ENCODE measurements at regions not wholly inside any gene's neighbourhood (a gene's known extent, or its start where the extent isn't known, plus 50 kb on each side); places are given as distances from the start of the nearest gene placed in this dataset.
A peak's percentile ranks its signal among the peaks of the same experiment; 100 is the strongest.

DNA sequence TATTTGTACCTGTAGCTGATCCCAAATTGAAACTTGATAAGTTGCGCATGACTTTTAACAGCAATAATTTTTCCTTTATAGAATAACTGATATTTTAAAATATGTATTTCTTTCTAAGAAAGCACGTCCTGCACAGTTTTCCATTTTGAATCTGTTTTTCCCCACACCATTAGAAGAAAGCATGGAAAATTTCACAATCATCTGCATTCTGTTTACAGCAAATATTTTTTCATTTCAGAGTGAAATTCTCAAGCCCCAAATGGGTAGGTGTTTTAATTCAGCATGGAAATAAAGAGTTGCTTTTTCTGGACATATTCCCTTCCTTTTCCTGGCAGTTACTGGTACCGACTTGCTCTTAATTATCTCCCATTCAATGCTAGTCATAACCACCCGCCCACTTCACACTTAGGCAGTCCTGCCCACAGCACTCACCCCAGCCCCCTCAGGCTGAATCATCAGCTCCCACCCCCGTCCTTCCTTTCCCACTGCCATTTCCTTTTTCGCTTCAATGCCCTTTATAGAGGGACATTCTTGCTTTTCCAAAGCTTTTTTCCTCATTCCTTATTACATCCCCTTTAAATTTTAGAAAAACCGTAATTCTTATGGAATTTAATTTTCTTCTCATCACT lies 89.2 kb upstream of the GLS start:
- Histone ChIP-seq H3K36me3 (ENCODE audit: control insufficient read depth in 2 of 2, insufficient read depth in 1 of 2, low read length in 2 of 2) (no peaks in the 10 kb centered on the region), H3K27ac (ENCODE audit: extremely low read depth, low read depth, low read length) (no peak overlapping the region), H3K4me3 (ENCODE audit: low read depth, low read length) (no peak overlapping the region), H3K4me1 (ENCODE audit: control insufficient read depth, insufficient read depth, low read length) (peaks cover 17% of the 10 kb centered on the region), H3K9me3 (ENCODE audit: control insufficient read depth, insufficient read depth, low read depth, low read length) (no peaks in the 10 kb centered on the region)
- CTCF ChIA-PET: interaction anchor here (0.6 to 1.5 kb wide), 4 partner anchors 10 to 211 kb away, joined by 3 to 9 read pairs (median 4); no protein-coding TSS in a partner anchor
- POLR2A ChIA-PET: interaction anchor here (0.6 kb wide), 1 partner anchor 143 kb away, joined by 3 read pairs; no protein-coding TSS in a partner anchor
- TF ChIP-seq ZNF544 (tag by site-specific recombination; IDR thresholded peaks at IDR 0.05) (no peak), EGR2 (tag by site-specific recombination; IDR thresholded peaks at IDR 0.05; ENCODE audit: low read depth) (peak; percentile 98), ZNF391 (tag by site-specific recombination; IDR thresholded peaks at IDR 0.05; ENCODE audit: borderline replicate concordance, low read depth) (no peak), ZNF398 (tag by site-specific recombination; IDR thresholded peaks at IDR 0.05) (peak; percentile 86), SP7 (tag by site-specific recombination; IDR thresholded peaks at IDR 0.05) (0 out of 2 replicates have a peak, but pooled peaks have one; percentile 47), PATZ1 (tag by site-specific recombination; IDR thresholded peaks at IDR 0.05) (peak; percentile 47; the same call in 1 of the 2 replicates), SP3 (tag by site-specific recombination; IDR thresholded peaks at IDR 0.05) (peak; percentile 20; the same call in 1 of the 2 replicates), HOXD13 (CRISPR knock-in tag; IDR thresholded peaks at IDR 0.05; ENCODE audit: borderline replicate concordance) (peak; percentile 83; the same call in 1 of the 2 replicates), ZFHX2 (tag by site-specific recombination; conservative IDR thresholded peaks at IDR 0.05) (peak; percentile 98), ZBTB1 (tag by site-specific recombination; IDR thresholded peaks at IDR 0.05) (no peak), PRDM4 (tag by site-specific recombination; IDR thresholded peaks at IDR 0.05) (0 out of 2 replicates have a peak, but pooled peaks have one; percentile 9), ZSCAN30 (tag by site-specific recombination; IDR thresholded peaks at IDR 0.05) (no peak), SP2 (tag by site-specific recombination; IDR thresholded peaks at IDR 0.05) (peak; percentile 59), PRDM1 (tag by site-specific recombination; IDR thresholded peaks at IDR 0.05) (0 out of 2 replicates have a peak, but pooled peaks have one; percentile 22), ZNF155 (tag by site-specific recombination; IDR thresholded peaks at IDR 0.05) (no peak), ZFP37 (tag by site-specific recombination; IDR thresholded peaks at IDR 0.05) (no peak), ZEB2 (tag by site-specific recombination; IDR thresholded peaks at IDR 0.05) (no peak), PRDM6 (tag by site-specific recombination; IDR thresholded peaks at IDR 0.05) (0 out of 2 replicates have a peak, but pooled peaks have one; percentile 29), YY1 (tag by site-specific recombination; IDR thresholded peaks at IDR 0.05) (no peak), OSR2 (tag by site-specific recombination; IDR thresholded peaks at IDR 0.05) (no peak), HOXA7 (CRISPR knock-in tag; IDR thresholded peaks at IDR 0.05; ENCODE audit: borderline replicate concordance) (no peak), ZNF664 (tag by site-specific recombination; IDR thresholded peaks at IDR 0.05) (no peak), KLF9 (tag by site-specific recombination; IDR thresholded peaks at IDR 0.05; ENCODE audit: low read depth) (0 out of 2 replicates have a peak, but pooled peaks have one; percentile 16), KLF16 (tag by site-specific recombination; IDR thresholded peaks at IDR 0.05) (no peak), ZNF174 (tag by site-specific recombination; IDR thresholded peaks at IDR 0.05) (no peak)
- TF ChIP-seq, protein P1, sequence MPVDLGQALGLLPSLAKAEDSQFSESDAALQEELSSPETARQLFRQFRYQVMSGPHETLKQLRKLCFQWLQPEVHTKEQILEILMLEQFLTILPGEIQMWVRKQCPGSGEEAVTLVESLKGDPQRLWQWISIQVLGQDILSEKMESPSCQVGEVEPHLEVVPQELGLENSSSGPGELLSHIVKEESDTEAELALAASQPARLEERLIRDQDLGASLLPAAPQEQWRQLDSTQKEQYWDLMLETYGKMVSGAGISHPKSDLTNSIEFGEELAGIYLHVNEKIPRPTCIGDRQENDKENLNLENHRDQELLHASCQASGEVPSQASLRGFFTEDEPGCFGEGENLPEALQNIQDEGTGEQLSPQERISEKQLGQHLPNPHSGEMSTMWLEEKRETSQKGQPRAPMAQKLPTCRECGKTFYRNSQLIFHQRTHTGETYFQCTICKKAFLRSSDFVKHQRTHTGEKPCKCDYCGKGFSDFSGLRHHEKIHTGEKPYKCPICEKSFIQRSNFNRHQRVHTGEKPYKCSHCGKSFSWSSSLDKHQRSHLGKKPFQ (tag by site-specific recombination; IDR thresholded peaks at IDR 0.05): peak; percentile 91
- TF ChIP-seq, protein P2, sequence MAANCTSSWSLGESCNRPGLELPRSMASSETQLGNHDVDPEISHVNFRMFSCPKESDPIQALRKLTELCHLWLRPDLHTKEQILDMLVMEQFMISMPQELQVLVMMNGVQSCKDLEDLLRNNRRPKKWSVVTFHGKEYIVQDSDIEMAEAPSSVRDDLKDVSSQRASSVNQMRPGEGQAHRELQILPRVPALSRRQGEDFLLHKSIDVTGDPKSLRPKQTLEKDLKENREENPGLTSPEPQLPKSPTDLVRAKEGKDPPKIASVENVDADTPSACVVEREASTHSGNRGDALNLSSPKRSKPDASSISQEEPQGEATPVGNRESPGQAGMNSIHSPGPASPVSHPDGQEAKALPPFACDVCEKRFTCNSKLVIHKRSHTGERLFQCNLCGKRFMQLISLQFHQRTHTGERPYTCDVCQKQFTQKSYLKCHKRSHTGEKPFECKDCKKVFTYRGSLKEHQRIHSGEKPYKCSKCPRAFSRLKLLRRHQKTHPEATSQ (tag by site-specific recombination; IDR thresholded peaks at IDR 0.05): no peak
